Activated B cell treated with CpG ODN at 0.5 μM for 24 hours (primary cell): ENCODE measurements at regions not wholly inside any gene's neighbourhood (a gene's known extent, or its start where the extent isn't known, plus 50 kb on each side); places are given as distances from the start of the nearest gene placed in this dataset.
"Not testable (repeated sequence)": the region's sequence is repeated elsewhere in the genome, so short reads cannot be mapped to it uniquely, and the experiment has no call there.

Experiments used
- ATAC-seq: fragments of 200-7000 bp; cut with Tn5 transposase; one replicate; pipeline ENCODE4 v1.10.0; 2021; ENCODE audit warnings: low read depth, mild to moderate bottlenecking, moderate library complexity
- CTCF ChIA-PET: fragments of 350-600 bp; sonication (Branson Sonifier 250); formaldehyde crosslinking; loops from one replicate; lab custom pipeline; 2021; ENCODE audit warnings: antibody characterized with exemption; lab: Charles Lee
- POLR2A ChIA-PET: fragments of 350-600 bp; sonication (Branson Sonifier 250); formaldehyde crosslinking; loops from one replicate; lab custom pipeline; 2021; ENCODE audit warnings: antibody characterized with exemption; lab: Charles Lee
- DNase-seq: peaks from one replicate; pipeline ENCODE4 v3.0.0; 2022
- H3K27ac Mint-ChIP-seq: one replicate; pipeline ENCODE4 v1.8.0; 2020; ENCODE audit warnings: mixed read lengths
- H3K27me3 Mint-ChIP-seq: one replicate; pipeline ENCODE4 v1.8.0; 2021; ENCODE audit warnings: mixed read lengths
- H3K36me3 Mint-ChIP-seq: one replicate; pipeline ENCODE4 v1.8.0; 2021; ENCODE audit warnings: low read depth, mixed read lengths
- H3K4me1 Mint-ChIP-seq: one replicate; pipeline ENCODE4 v1.8.0; 2021; ENCODE audit warnings: mixed read lengths
- H3K4me3 Mint-ChIP-seq: one replicate; pipeline ENCODE4 v1.8.0; 2020; ENCODE audit warnings: mild to moderate bottlenecking, mixed read lengths
- H3K9me3 Mint-ChIP-seq: one replicate; pipeline ENCODE4 v1.8.0; 2020; ENCODE audit warnings: mixed read lengths
- intact Hi-C: fragments of 100-400 bp; cut with micrococcal nuclease; formaldehyde crosslinking; loops from one replicate; pipeline ENCODE4 v1.15.1; 2024
- TF ChIP-seq, protein P1 (sequence below): fragments of 200-600 bp; IDR thresholded peaks from one replicate; pipeline ENCODE4 v1.8.0; 2022; ENCODE audit warnings: antibody characterized with exemption, mild to moderate bottlenecking

DNA sequence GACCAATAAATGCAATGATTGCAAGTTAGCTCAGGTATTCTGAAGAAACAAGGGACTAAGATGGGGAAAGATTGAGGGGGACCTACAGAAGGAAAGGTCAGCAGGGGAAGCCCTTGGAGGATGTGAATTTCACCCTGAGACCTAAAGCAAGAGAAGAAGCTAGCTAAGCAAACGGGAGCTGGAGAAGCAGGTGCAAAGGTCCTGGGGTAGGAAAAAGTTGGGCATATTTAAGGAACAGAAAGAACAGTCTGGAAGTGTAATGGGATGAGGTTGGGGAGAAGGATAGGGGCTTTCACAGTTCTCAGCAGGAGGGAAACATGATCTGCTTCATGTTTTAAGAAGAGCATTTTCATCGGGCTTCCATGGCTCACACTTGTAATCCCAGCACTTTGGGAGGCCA is 89.7 kb upstream of the SLC45A1 start:
- H3K9me3 Mint-ChIP-seq: no peaks in the 10 kb centered on the region
- DNase-seq: no peak
- peaks cover 5% of the 10 kb centered on the region for H3K4me1 Mint-ChIP-seq
- H3K36me3 Mint-ChIP-seq: no peaks in the 10 kb centered on the region
- peaks cover 15% of the 10 kb centered on the region for H3K27me3 Mint-ChIP-seq
- TF ChIP-seq, protein P1, sequence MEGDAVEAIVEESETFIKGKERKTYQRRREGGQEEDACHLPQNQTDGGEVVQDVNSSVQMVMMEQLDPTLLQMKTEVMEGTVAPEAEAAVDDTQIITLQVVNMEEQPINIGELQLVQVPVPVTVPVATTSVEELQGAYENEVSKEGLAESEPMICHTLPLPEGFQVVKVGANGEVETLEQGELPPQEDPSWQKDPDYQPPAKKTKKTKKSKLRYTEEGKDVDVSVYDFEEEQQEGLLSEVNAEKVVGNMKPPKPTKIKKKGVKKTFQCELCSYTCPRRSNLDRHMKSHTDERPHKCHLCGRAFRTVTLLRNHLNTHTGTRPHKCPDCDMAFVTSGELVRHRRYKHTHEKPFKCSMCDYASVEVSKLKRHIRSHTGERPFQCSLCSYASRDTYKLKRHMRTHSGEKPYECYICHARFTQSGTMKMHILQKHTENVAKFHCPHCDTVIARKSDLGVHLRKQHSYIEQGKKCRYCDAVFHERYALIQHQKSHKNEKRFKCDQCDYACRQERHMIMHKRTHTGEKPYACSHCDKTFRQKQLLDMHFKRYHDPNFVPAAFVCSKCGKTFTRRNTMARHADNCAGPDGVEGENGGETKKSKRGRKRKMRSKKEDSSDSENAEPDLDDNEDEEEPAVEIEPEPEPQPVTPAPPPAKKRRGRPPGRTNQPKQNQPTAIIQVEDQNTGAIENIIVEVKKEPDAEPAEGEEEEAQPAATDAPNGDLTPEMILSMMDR: no peak
- no peak overlapping the region for H3K4me3 Mint-ChIP-seq
- intact Hi-C loops: no loop called here
- ATAC-seq: no peak
- POLR2A ChIA-PET: no interaction called here
- no peak overlapping the region for H3K27ac Mint-ChIP-seq
- CTCF ChIA-PET: no interaction called here

- ATAC-seq, H3K36me3 Mint-ChIP-seq, H3K27ac Mint-ChIP-seq, H3K4me3 Mint-ChIP-seq, DNase-seq, POLR2A ChIA-PET, CTCF ChIA-PET, H3K4me1 Mint-ChIP-seq, H3K9me3 Mint-ChIP-seq, intact Hi-C loops: not testable (repeated sequence)
- H3K27me3 Mint-ChIP-seq: peaks cover 15% of the 10 kb centered on the region
These were observed 90.2 kb upstream of the SLC45A1 start for GRCh38 chr1:8227674-8228073.

DNA sequence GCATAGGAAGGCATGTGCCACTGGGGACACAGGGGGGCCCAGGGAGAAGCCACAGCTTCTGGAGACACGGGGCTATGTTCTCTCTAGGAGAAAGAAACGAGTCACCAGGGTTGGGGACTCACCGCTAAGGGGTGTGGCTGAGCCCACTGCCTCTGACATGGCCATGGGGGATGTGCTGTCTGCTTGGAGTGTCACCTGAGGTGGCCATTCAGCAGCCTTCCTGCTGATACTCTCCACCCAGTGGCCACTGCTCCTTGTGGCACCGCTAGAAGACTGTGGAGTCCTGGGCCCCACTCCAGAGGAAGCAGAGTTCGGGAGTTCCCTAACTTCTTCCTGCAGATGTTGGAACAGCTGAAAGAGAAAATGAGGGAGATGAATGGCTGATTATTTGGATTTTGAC is 91.2 kb upstream of the SLC45A1 start:
- intact Hi-C loops: no loop called here
- Mint-ChIP-seq H3K4me3 (no peak overlapping the region), H3K9me3 (no peaks in the 10 kb centered on the region), H3K4me1 (peaks cover 5% of the 10 kb centered on the region), H3K36me3 (no peaks in the 10 kb centered on the region), H3K27me3 (peaks cover 15% of the 10 kb centered on the region), H3K27ac (no peak overlapping the region)
- ATAC-seq (no peak), DNase-seq (no peak)
- TF ChIP-seq, protein P1: no peak
- CTCF ChIA-PET: no interaction called here
- POLR2A ChIA-PET: no interaction called here

- DNase-seq, H3K36me3 Mint-ChIP-seq, CTCF ChIA-PET, ATAC-seq, H3K4me1 Mint-ChIP-seq, H3K4me3 Mint-ChIP-seq, POLR2A ChIA-PET, H3K9me3 Mint-ChIP-seq, H3K27ac Mint-ChIP-seq, intact Hi-C loops: not testable (repeated sequence)
- H3K27me3 Mint-ChIP-seq: peaks cover 19% of the 10 kb centered on the region
These were observed 91.9 kb upstream of the SLC45A1 start for GRCh38 chr1:8226024-8226423.

GRCh38 chr1:8223526-8223925 is 94.4 kb upstream of the SLC45A1 start:
- H3K4me3 Mint-ChIP-seq: no peak overlapping the region
- H3K27me3 Mint-ChIP-seq: peaks cover 30% of the 10 kb centered on the region
- H3K36me3 Mint-ChIP-seq: no peaks in the 10 kb centered on the region
- TF ChIP-seq, protein P1: no peak
- no peak for ATAC-seq
- ChIA-PET POLR2A (no interaction called here), CTCF (no interaction called here)
- peaks cover 5% of the 10 kb centered on the region for H3K4me1 Mint-ChIP-seq
- no peak overlapping the region for H3K27ac Mint-ChIP-seq
- no peaks in the 10 kb centered on the region for H3K9me3 Mint-ChIP-seq
- intact Hi-C loops: no loop called here
- DNase-seq: no peak

DNA sequence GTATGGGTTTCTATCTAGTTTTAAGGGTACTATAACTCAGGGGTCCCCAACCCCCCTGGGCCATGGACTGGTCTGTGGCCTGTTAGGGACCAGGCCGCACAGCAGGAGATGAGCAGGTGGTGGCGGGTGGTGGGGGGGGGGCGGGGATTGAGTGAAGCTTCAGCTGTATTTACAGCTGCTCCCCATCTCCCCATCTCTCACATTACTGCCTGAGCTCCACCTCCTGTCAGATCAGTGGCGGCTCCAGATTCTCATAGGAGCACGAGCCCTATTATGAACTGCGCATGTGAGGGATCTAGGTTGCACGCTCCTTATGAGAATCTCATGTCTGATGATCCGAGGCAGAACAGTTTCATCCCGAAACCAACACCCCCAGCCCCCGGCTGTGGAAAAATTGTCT is 95.1 kb upstream of the SLC45A1 start:
- intact Hi-C loops: no loop called here
- Mint-ChIP-seq H3K4me1 (peaks cover 5% of the 10 kb centered on the region), H3K36me3 (no peaks in the 10 kb centered on the region), H3K27ac (no peak overlapping the region), H3K27me3 (peaks cover 30% of the 10 kb centered on the region), H3K9me3 (no peaks in the 10 kb centered on the region), H3K4me3 (no peak overlapping the region)
- DNase-seq (no peak), ATAC-seq (no peak)
- TF ChIP-seq, protein P1: no peak
- ChIA-PET POLR2A (no interaction called here), CTCF (no interaction called here)
